Heart left ventricle (tissue), 16 donors: ENCODE measurements at regions not wholly inside any gene's neighbourhood (a gene's known extent, or its start where the extent isn't known, plus 50 kb on each side); places are given as distances from the start of the nearest gene placed in this dataset.
"Not testable (repeated sequence)": the region's sequence is repeated elsewhere in the genome, so short reads cannot be mapped to it uniquely, and the experiment has no call there.

ENCODE experiments used
- ATAC-seq, 4 donors: fragments of 200-7000 bp; cut with Tn5 transposase; one replicate each; pipeline ENCODE4 v1.9.1; 2020 to 2022; ENCODE audit warnings: moderate library complexity in 4 of 4, mild to moderate bottlenecking in 3 of 4, moderate number of reproducible peaks in 1 of 4
- DNase-seq, 5 donors: peaks; one replicate each; pipeline ENCODE4 v3.0.0-alpha.2; 2020
- H3K27ac ChIP-seq, 12 donors: fragments of 200-600 bp; sonication (generic) in 4 of 12; one replicate each; pipeline versions ENCODE4 v1.5.0 to v1.8.0; 2016 to 2022; ENCODE audit warnings: mild to moderate bottlenecking in 2 of 12
- H3K27me3 ChIP-seq, 9 donors: fragments of 200-600 bp; sonication (generic) in 2 of 9; one replicate each; pipeline versions ENCODE4 v1.5.1 to v1.8.0; 2016 to 2022; ENCODE audit warnings: mild to moderate bottlenecking in 3 of 9
- H3K36me3 ChIP-seq, 9 donors: fragments of 200-600 bp; sonication (generic) in 2 of 9; one replicate each; pipeline versions ENCODE4 v1.5.0 to v1.8.0; 2018 to 2022; ENCODE audit warnings: mild to moderate bottlenecking in 2 of 9
- H3K4me1 ChIP-seq, 12 donors: fragments of 200-600 bp; sonication (generic) in 4 of 12; one replicate each; pipeline versions ENCODE4 v1.5.0 to v1.8.0; 2016 to 2022; ENCODE audit warnings: mild to moderate bottlenecking in 3 of 12
- H3K4me3 ChIP-seq, 12 donors: fragments of 200-600 bp; sonication (generic) in 4 of 12; one replicate each; pipeline versions ENCODE4 v1.5.0 to v1.8.0; 2017 to 2022; ENCODE audit warnings: mild to moderate bottlenecking in 9 of 12, moderate library complexity in 4 of 12
- H3K9me3 ChIP-seq, 12 donors: fragments of 200-600 bp; sonication (generic) in 4 of 12; one replicate each; pipeline versions ENCODE4 v1.5.0 to v1.8.0; 2016 to 2022; ENCODE audit warnings: mild to moderate bottlenecking in 1 of 12
- CTCF ChIP-seq, 12 donors: fragments of 200-600 bp; sonication (generic) in 4 of 12; IDR thresholded peaks; one replicate each; pipeline versions ENCODE4 v1.5.0 to v1.8.0; 2018 to 2022; ENCODE audit warnings: antibody characterized with exemption in 12 of 12, mild to moderate bottlenecking in 5 of 12
- POLR2A ChIP-seq, 2 donors: fragments of 450-650 bp; IDR thresholded peaks; one replicate each; pipeline ENCODE4 v1.6.1; 2017; ENCODE audit warnings: antibody characterized with exemption in 2 of 2, mild to moderate bottlenecking in 2 of 2, moderate library complexity in 2 of 2
- WGBS, 4 donors: extraction: QIAGEN DNeasy Blood & Tissue Kit in 2 of 4; methylation state at CpG; one replicate each; pipeline versions ENCODE4 v1.1.5 to v1.1.7; 2013 to 2018; 5-methylcytosine and 5-hydroxymethylcytosine counted together
- intact Hi-C, 10 donors: fragments of 100-400 bp; cut with DNase I; formaldehyde crosslinking; loops; one replicate each; pipeline versions ENCODE4 v1.11.1 to v1.14.2; 2022
- donor health status: ischemic (EF 13 %, LVEDD 7.1; RV severe dilation, severe dysfunction).
- donor health status: healthy with polysubstance abuse.
- donor health status: DM: no; HTN: yes; CAD: no.
- donor health status: DM: no; HTN: no; CAD: no.
- donor health status: ischemic (EF 25% LVEDD 6.9; RV normal size, moderate dysfunction).
- donor health status: ischemic (EF 25% LVEDD 5.7; RV mildly dilated, moderate dysfunction).
- donor health status: healthy.
- donor health status: DM: yes; HTN: yes; CAD: no.
- donor health status: ischemic (EF 35%, LVEDD 5.7; RV mildly dilated, moderate dysfunction).
- donor health status: nonischemic (EF 11% LVEDD 7.7; RV severe dilation, severe dysfunction).
- donor health status: DM: yes; HTN: yes; CAD: no.
- donor health status: PGD.
- donor health status: ischemic (EF 29% LVEDD 5.4; RV normal size, mild dysfunction).
- donor health status: nonischemic (EF 23%, LVEDD 6.1; RV moderate dilation, normal function).

DNA sequence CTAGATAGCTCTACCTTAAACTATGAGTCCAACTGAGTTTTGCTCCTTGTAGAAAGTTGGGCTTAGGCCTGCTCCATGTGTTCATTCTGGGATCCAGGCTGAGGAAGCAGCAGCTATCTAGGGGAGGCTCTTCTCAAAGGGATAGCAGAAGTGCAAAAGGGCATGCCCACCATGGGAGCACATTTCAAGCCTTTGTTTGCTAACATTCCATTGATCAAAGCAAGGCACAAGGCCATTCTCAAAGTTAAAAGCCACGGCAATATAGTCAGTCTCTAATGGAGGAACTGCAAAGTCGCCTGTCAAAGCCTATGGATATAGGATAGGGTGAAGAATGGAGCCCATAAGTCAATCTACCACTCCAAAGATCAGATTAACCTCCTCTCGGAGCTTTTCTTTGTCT, 488.1 kb upstream of the ARX start:
- H3K4me3 ChIP-seq: no peak overlapping the region
- DNase-seq (no peak), ATAC-seq (no peak)
- WGBS, 4 donors: 49 to 77% (median 60%) methylated on average over 3 of the region's 3 CpGs
- TF ChIP-seq POLR2A (IDR thresholded peaks at IDR 0.05) (no peak), CTCF (IDR thresholded peaks at IDR 0.05) (no peak)
- no peaks in the 10 kb centered on the region for H3K9me3 ChIP-seq
- intact Hi-C loops: no loop called here
- H3K36me3 ChIP-seq: no peaks in the 10 kb centered on the region
- no peak overlapping the region for H3K27ac ChIP-seq
- H3K27me3 ChIP-seq: no peaks in the 10 kb centered on the region
- H3K4me1 ChIP-seq: no peaks in the 10 kb centered on the region

DNA sequence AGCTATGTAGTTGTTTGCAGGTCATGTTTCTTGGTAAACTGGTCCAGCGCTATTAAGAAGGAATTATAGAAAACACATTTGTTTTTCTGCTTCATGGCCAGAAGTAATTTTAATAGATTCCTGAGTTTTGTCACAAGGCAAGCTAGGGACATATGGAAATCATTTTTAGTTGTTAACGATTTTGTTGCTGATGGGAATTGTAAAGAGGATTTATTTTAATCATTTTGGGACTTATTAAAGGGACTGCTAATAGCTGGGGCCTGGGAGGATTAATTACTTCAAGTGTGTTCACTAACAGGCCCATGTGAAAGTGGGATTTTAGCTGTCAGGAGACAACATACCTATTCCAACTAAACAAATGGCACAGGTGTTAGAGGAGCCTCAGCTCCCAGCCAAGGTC, 492.0 kb upstream of the ARX start:
- Histone ChIP-seq H3K4me1 (no peaks in the 10 kb centered on the region), H3K36me3 (no peaks in the 10 kb centered on the region), H3K9me3 (no peaks in the 10 kb centered on the region), H3K27ac (no peak overlapping the region), H3K27me3 (no peaks in the 10 kb centered on the region), H3K4me3 (no peak overlapping the region)
- no peak for DNase-seq
- intact Hi-C loops: no loop called here
- 76 to 90% (median 83%) methylated on average over 2 of the region's 2 CpGs for WGBS, 4 donors
- no peak for TF ChIP-seq CTCF (IDR thresholded peaks at IDR 0.05)
- no peak for TF ChIP-seq POLR2A (IDR thresholded peaks at IDR 0.05)
- no peak for ATAC-seq

- no peak for TF ChIP-seq CTCF (IDR thresholded peaks at IDR 0.05)
- Histone ChIP-seq H3K36me3 (no peaks in the 10 kb centered on the region), H3K4me3 (no peak overlapping the region), H3K9me3 (no peaks in the 10 kb centered on the region), H3K4me1 (no peaks in the 10 kb centered on the region), H3K27ac (no peak overlapping the region), H3K27me3 (no peaks in the 10 kb centered on the region)
- intact Hi-C loops: no loop called here
- no peak for DNase-seq
- WGBS, 4 donors: 50 to 67% (median 59%) methylated on average over 2 of the region's 2 CpGs
- no peak for ATAC-seq
These were observed 503.5 kb upstream of the ARX start for GRCh38 chrX:25519258-25519657.

DNA sequence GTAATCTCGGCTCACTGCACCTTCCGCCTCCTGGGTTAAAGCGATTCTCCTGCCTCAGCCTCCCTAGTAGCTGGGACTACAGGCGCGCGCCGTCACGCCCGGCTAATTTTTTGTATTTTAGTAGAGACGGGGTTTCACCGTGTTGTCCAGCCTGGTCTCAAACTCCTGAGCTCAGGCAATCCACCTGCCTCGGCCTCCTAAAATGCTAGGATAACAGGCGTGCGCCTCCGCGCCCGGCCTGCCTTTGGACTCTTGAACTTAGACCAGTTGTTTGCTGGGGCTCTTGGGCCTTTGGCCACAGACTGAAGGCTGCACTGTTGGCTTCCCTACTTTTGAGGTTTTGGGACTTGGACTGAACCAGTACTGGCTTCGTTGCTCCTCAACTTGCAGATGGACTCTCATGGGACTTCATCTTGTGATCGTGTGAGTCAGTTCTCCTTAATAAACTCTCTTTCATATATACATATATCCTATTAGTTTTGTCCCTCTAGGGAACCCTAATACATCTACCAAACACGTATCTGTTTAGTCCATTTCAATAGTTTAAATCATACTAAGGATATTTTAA, 506.8 kb upstream of the ARX start:
- not testable (repeated sequence) for H3K4me1 ChIP-seq, H3K27me3 ChIP-seq, H3K27ac ChIP-seq, H3K36me3 ChIP-seq, H3K4me3 ChIP-seq, ATAC-seq, DNase-seq, H3K9me3 ChIP-seq
- intact Hi-C loops: loop anchor here in 1 of 10 donors (5.0 kb wide), 1 partner anchor 265 kb away; no protein-coding TSS in a partner anchor
- 82 to 92% (median 89%) methylated on average over 20 of the region's 20 CpGs for WGBS, 4 donors
